ENCODE measurements at regions not wholly inside any gene's neighbourhood (a gene's known extent, or its start where the extent isn't known, plus 50 kb on each side); places are given as distances from the start of the nearest gene placed in this dataset.

DNA sequence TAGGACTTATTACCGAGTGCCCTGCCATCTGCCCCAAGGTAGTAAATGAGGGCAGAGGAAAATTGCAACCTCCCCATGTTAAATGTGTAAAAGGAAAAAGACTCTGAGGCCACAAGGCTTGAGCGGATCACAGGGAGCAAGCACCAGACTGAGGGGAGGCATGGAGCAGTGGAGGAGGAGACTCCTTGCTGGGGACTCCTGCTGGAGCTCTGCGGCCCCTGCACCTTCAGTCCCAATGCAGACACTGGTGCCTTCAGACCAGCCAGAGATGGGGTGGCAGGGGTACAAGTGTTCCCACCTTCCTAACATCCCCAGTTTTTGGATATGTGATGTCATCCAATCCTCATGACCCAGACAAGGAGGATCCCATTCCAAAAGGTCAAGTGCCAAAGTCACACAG is 128.4 kb upstream of the NGF start:
- TF ChIP-seq, protein P1, sequence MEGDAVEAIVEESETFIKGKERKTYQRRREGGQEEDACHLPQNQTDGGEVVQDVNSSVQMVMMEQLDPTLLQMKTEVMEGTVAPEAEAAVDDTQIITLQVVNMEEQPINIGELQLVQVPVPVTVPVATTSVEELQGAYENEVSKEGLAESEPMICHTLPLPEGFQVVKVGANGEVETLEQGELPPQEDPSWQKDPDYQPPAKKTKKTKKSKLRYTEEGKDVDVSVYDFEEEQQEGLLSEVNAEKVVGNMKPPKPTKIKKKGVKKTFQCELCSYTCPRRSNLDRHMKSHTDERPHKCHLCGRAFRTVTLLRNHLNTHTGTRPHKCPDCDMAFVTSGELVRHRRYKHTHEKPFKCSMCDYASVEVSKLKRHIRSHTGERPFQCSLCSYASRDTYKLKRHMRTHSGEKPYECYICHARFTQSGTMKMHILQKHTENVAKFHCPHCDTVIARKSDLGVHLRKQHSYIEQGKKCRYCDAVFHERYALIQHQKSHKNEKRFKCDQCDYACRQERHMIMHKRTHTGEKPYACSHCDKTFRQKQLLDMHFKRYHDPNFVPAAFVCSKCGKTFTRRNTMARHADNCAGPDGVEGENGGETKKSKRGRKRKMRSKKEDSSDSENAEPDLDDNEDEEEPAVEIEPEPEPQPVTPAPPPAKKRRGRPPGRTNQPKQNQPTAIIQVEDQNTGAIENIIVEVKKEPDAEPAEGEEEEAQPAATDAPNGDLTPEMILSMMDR (IDR thresholded peaks at IDR 0.05): no peak
- no peak for TF ChIP-seq POLR2A (IDR thresholded peaks at IDR 0.05)
